HepG2 (cell line): ENCODE measurements at regions not wholly inside any gene's neighbourhood (a gene's known extent, or its start where the extent isn't known, plus 50 kb on each side); places are given as distances from the start of the nearest gene placed in this dataset.

Experiments used
- ELF4 ChIP-seq: sonication (generic); formaldehyde crosslinking; IDR thresholded peaks from 2 replicates; pipeline ENCODE4 v1.5.0; 2020; ENCODE audit warnings: missing genetic modification reagents, mild to moderate bottlenecking, moderate library complexity, borderline replicate concordance
- ETV5 ChIP-seq: IDR thresholded peaks from 2 replicates; pipeline ENCODE4 v1.6.1; 2018; ENCODE audit warnings: missing biosample characterization, missing genetic modification reagents, inconsistent platforms, borderline replicate concordance
- GABPA ChIP-seq, 2 experiments: IDR thresholded peaks; 2 replicates each; pipeline ENCODE4 v1.6.1; 2011 to 2016; ENCODE audit warnings: low read depth in 2 of 2, low read length in 1 of 2, missing biosample characterization in 1 of 2, missing genetic modification characterization in 1 of 2
- HDAC1 ChIP-seq: sonication (generic); formaldehyde crosslinking; IDR thresholded peaks from 2 replicates; pipeline ENCODE4 v1.5.1; 2020; ENCODE audit warnings: mild to moderate bottlenecking, missing genetic modification reagents
- HNF4A ChIP-seq: sonication (generic); formaldehyde crosslinking; IDR thresholded peaks from 2 replicates; pipeline ENCODE4 v1.4.0; 2020; ENCODE audit warnings: missing genetic modification reagents
- NR2C2 ChIP-seq: sonication (generic); formaldehyde crosslinking; IDR thresholded peaks from 2 replicates; pipeline ENCODE4 v1.4.0; 2020; ENCODE audit warnings: missing genetic modification reagents, mild to moderate bottlenecking, moderate library complexity, borderline replicate concordance
- PAF1 ChIP-seq: IDR thresholded peaks from 2 replicates; pipeline ENCODE4 v1.6.1; 2016; ENCODE audit warnings: missing genetic modification reagents, missing compliant biosample characterization
- PAXIP1 ChIP-seq: sonication (generic); formaldehyde crosslinking; conservative IDR thresholded peaks from 2 replicates; pipeline ENCODE4 v1.4.0; 2020; ENCODE audit warnings: mild to moderate bottlenecking, missing genetic modification reagents, moderate library complexity
- POGZ ChIP-seq: sonication (generic); formaldehyde crosslinking; IDR thresholded peaks from 2 replicates; pipeline ENCODE4 v1.4.0; 2020; ENCODE audit warnings: mild to moderate bottlenecking, missing genetic modification reagents
- RARA ChIP-seq: IDR thresholded peaks from 2 replicates; pipeline ENCODE4 v1.6.1; 2016; ENCODE audit warnings: missing genetic modification reagents, missing compliant biosample characterization
- SOX6 ChIP-seq, 2 experiments: fragments of 450-650 bp in 1 of 2; sonication (generic) in 1 of 2; formaldehyde crosslinking in 1 of 2; IDR thresholded peaks; 2 replicates each; pipeline versions ENCODE4 v1.4.0 to v1.6.1; 2017 to 2020; ENCODE audit warnings: antibody characterized with exemption in 1 of 2, mild to moderate bottlenecking in 1 of 2, missing genetic modification reagents in 1 of 2
- TBX2 ChIP-seq: sonication (generic); formaldehyde crosslinking; IDR thresholded peaks from 2 replicates; pipeline ENCODE4 v1.5.0; 2020; ENCODE audit warnings: missing genetic modification reagents, mild to moderate bottlenecking, borderline replicate concordance
- ZMYM4 ChIP-seq: sonication (generic); formaldehyde crosslinking; IDR thresholded peaks from 2 replicates; pipeline ENCODE4 v1.8.1; 2023; ENCODE audit warnings: mild to moderate bottlenecking, missing genetic modification reagents
- ZNF205 ChIP-seq: IDR thresholded peaks from 2 replicates; pipeline ENCODE4 v1.6.1; 2018; ENCODE audit warnings: missing biosample characterization, missing genetic modification reagents
- TF ChIP-seq, protein P1 (sequence below): sonication (generic); formaldehyde crosslinking; IDR thresholded peaks from 2 replicates; pipeline ENCODE4 v1.4.0; 2020; ENCODE audit warnings: missing genetic modification reagents
- TF ChIP-seq, protein P2 (sequence below): sonication (generic); formaldehyde crosslinking; IDR thresholded peaks from 2 replicates; pipeline ENCODE4 v1.4.0; 2020; ENCODE audit warnings: missing genetic modification reagents
- TF ChIP-seq, protein P3 (sequence below): conservative IDR thresholded peaks from 2 replicates; pipeline ENCODE4 v1.6.1; 2018; ENCODE audit warnings: missing genetic modification reagents
- TF ChIP-seq, protein P4 (sequence below): sonication (generic); formaldehyde crosslinking; IDR thresholded peaks from 2 replicates; pipeline ENCODE4 v1.4.0; 2020; ENCODE audit warnings: missing genetic modification reagents, borderline replicate concordance

DNA sequence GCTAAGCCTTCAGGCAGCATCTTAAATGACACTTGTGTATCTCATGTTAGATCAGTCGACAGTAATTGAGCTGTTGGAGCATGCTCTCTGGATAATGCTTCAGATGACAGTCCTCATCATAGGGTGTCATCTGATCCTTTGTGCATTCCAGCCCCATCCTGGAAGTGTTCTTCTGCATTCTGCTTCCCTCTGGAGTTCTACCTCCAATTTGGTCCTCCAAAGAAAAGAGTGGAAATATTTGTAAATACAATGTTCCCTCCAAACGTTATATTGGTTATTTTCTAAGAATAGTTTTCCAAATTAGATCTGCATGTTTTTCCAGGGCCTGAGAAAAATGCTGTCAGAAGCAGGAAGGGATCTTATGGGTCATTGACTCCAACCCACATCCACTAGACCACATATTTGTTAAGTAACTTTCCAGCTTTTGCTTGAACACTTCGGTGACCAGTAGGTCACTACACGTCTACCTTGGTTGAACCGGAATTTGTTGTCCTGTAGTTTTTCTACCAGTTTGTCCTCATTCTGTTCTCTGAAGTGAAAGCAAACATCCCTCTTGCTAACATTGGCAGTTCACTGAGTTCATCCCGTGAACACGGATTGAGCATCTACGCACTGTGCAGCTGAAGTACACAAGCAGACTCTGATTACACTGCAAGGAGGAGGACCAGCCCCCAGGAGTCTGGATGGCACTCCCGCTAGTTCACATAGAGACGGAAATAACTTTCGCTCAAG, 136.0 kb downstream of the TLR5 start (continued):
- TF ChIP-seq TBX2 (CRISPR knock-in tag) (peak; percentile 45; the same call in 1 of the 2 replicates), ELF4 (no peak), ZNF205 (CRISPR knock-in tag) (peak; percentile 40; the same call in 1 of the 2 replicates), ETV5 (CRISPR knock-in tag) (peak; percentile 16; the same call in 1 of the 2 replicates), HNF4A (CRISPR knock-in tag) (peak; percentile 24), POGZ (CRISPR knock-in tag) (peak; percentile 29; the same call in 1 of the 2 replicates), PAXIP1 (CRISPR knock-in tag) (peak; percentile 37; the same call in 1 of the 2 replicates), NR2C2 (CRISPR knock-in tag) (0 out of 2 replicates have a peak, but pooled peaks have one; percentile 32), GABPA (IDR thresholded peaks at IDR 0.05; ENCODE audit: low read depth, low read length) (no peak), GABPA (CRISPR knock-in tag; IDR thresholded peaks at IDR 0.05; ENCODE audit: low read depth) (0 out of 2 replicates have a peak, but pooled peaks have one; percentile 15), ZMYM4 (CRISPR knock-in tag) (peak; percentile 59), HDAC1 (CRISPR knock-in tag) (0 out of 2 replicates have a peak, but pooled peaks have one; percentile 38), RARA (CRISPR knock-in tag) (peak; percentile 48), PAF1 (CRISPR knock-in tag) (no peak), SOX6 (IDR thresholded peaks at IDR 0.05) (no peak), SOX6 (CRISPR knock-in tag; IDR thresholded peaks at IDR 0.05) (peak; percentile 27; the same call in 1 of the 2 replicates)
- TF ChIP-seq, protein P1, sequence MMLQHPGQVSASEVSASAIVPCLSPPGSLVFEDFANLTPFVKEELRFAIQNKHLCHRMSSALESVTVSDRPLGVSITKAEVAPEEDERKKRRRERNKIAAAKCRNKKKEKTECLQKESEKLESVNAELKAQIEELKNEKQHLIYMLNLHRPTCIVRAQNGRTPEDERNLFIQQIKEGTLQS (CRISPR knock-in tag), result no peak
- TF ChIP-seq, protein P2, sequence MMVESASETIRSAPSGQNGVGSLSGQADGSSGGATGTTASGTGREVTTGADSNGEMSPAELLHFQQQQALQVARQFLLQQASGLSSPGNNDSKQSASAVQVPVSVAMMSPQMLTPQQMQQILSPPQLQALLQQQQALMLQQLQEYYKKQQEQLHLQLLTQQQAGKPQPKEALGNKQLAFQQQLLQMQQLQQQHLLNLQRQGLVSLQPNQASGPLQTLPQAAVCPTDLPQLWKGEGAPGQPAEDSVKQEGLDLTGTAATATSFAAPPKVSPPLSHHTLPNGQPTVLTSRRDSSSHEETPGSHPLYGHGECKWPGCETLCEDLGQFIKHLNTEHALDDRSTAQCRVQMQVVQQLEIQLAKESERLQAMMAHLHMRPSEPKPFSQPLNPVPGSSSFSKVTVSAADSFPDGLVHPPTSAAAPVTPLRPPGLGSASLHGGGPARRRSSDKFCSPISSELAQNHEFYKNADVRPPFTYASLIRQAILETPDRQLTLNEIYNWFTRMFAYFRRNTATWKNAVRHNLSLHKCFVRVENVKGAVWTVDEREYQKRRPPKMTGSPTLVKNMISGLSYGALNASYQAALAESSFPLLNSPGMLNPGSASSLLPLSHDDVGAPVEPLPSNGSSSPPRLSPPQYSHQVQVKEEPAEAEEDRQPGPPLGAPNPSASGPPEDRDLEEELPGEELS (CRISPR knock-in tag), result peak; percentile 46
- TF ChIP-seq, protein P3, sequence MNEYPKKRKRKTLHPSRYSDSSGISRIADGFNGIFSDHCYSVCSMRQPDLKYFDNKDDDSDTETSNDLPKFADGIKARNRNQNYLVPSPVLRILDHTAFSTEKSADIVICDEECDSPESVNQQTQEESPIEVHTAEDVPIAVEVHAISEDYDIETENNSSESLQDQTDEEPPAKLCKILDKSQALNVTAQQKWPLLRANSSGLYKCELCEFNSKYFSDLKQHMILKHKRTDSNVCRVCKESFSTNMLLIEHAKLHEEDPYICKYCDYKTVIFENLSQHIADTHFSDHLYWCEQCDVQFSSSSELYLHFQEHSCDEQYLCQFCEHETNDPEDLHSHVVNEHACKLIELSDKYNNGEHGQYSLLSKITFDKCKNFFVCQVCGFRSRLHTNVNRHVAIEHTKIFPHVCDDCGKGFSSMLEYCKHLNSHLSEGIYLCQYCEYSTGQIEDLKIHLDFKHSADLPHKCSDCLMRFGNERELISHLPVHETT (CRISPR knock-in tag), result no peak
- TF ChIP-seq, protein P4, sequence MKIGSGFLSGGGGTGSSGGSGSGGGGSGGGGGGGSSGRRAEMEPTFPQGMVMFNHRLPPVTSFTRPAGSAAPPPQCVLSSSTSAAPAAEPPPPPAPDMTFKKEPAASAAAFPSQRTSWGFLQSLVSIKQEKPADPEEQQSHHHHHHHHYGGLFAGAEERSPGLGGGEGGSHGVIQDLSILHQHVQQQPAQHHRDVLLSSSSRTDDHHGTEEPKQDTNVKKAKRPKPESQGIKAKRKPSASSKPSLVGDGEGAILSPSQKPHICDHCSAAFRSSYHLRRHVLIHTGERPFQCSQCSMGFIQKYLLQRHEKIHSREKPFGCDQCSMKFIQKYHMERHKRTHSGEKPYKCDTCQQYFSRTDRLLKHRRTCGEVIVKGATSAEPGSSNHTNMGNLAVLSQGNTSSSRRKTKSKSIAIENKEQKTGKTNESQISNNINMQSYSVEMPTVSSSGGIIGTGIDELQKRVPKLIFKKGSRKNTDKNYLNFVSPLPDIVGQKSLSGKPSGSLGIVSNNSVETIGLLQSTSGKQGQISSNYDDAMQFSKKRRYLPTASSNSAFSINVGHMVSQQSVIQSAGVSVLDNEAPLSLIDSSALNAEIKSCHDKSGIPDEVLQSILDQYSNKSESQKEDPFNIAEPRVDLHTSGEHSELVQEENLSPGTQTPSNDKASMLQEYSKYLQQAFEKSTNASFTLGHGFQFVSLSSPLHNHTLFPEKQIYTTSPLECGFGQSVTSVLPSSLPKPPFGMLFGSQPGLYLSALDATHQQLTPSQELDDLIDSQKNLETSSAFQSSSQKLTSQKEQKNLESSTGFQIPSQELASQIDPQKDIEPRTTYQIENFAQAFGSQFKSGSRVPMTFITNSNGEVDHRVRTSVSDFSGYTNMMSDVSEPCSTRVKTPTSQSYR (CRISPR knock-in tag), result no peak
